Uterus (tissue), 3 donors: ENCODE measurements at regions not wholly inside any gene's neighbourhood (a gene's known extent, or its start where the extent isn't known, plus 50 kb on each side); places are given as distances from the start of the nearest gene placed in this dataset.
"Not testable (repeated sequence)": the region's sequence is repeated elsewhere in the genome, so short reads cannot be mapped to it uniquely, and the experiment has no call there.

Experiments
- DNase-seq, 2 donors: peaks; one replicate each; pipeline ENCODE4 v3.0.0-alpha.2; 2019 to 2020
- H3K27ac ChIP-seq, 2 donors: fragments of 200-600 bp; sonication (generic); 1 replicate in 1 of 2; 2 replicates in 1 of 2; pipeline ENCODE4 v1.5.1; 2016 to 2018
- H3K27me3 ChIP-seq, 2 donors: fragments of 200-600 bp; sonication (generic); one replicate each; pipeline ENCODE4 v1.5.1; 2018 to 2019; ENCODE audit warnings: control low read depth in 1 of 2
- H3K36me3 ChIP-seq, 2 donors: fragments of 200-600 bp; sonication (generic); one replicate each; pipeline ENCODE4 v1.5.1; 2019; ENCODE audit warnings: control low read depth in 1 of 2
- H3K4me1 ChIP-seq, 2 donors: fragments of 200-600 bp; sonication (generic); one replicate each; pipeline ENCODE4 v1.5.1; 2018 to 2019; ENCODE audit warnings: control low read depth in 1 of 2
- H3K4me3 ChIP-seq, 2 donors: fragments of 200-600 bp; sonication (generic); 1 replicate in 1 of 2; 2 replicates in 1 of 2; pipeline ENCODE4 v1.5.1; 2018 to 2019; ENCODE audit warnings: mild to moderate bottlenecking in 1 of 2
- H3K9me3 ChIP-seq, 2 donors: fragments of 200-600 bp; sonication (generic); one replicate each; pipeline ENCODE4 v1.5.1; 2019; ENCODE audit warnings: control low read depth in 1 of 2
- CTCF ChIP-seq, 4 experiments: fragments of 200-600 bp in 2 of 4; fragments of 450-650 bp in 2 of 4; sonication (generic) in 2 of 4; IDR thresholded peaks; one replicate each; pipeline ENCODE4 v1.5.1; 2016 to 2019; ENCODE audit warnings: antibody characterized with exemption in 4 of 4, mild to moderate bottlenecking in 2 of 4, moderate library complexity in 1 of 4
- POLR2A ChIP-seq, 2 donors: fragments of 450-650 bp; IDR thresholded peaks; one replicate each; pipeline ENCODE4 v1.6.1; 2016; ENCODE audit warnings: antibody characterized with exemption in 2 of 2, mild to moderate bottlenecking in 1 of 2, moderate library complexity in 1 of 2
- intact Hi-C: fragments of 100-400 bp; cut with DNase I; formaldehyde crosslinking; loops from one replicate; pipeline ENCODE4 v1.15.1; 2023; ENCODE audit warnings: low total_unique reads
- donor health status: DM: yes; HTN: yes; CAD: no.

GRCh38 chr3:102036017-102036416, 186.7 kb downstream of the NFKBIZ start:
- intact Hi-C loops, result no loop called here
- TF ChIP-seq POLR2A (IDR thresholded peaks at IDR 0.05) (no peak), CTCF (IDR thresholded peaks at IDR 0.05) (no peak)
- Histone ChIP-seq H3K36me3 (no peaks in the 10 kb centered on the region), H3K9me3 (no peaks in the 10 kb centered on the region), H3K27me3 (no peaks in the 10 kb centered on the region), H3K4me3 (no peak overlapping the region), H3K27ac (no peak overlapping the region), H3K4me1 (no peaks in the 10 kb centered on the region)
- DNase-seq, result no peak

- no peaks in the 10 kb centered on the region for H3K36me3 ChIP-seq
- no peak overlapping the region for H3K4me3 ChIP-seq
- no peaks in the 10 kb centered on the region for H3K4me1 ChIP-seq
- DNase-seq, result no peak
- H3K27me3 ChIP-seq, result no peaks in the 10 kb centered on the region
- TF ChIP-seq POLR2A (IDR thresholded peaks at IDR 0.05) (no peak), CTCF (IDR thresholded peaks at IDR 0.05) (no peak)
- no peaks in the 10 kb centered on the region for H3K9me3 ChIP-seq
- H3K27ac ChIP-seq, result no peak overlapping the region
- intact Hi-C loops, result no loop called here
These were observed 187.2 kb downstream of the NFKBIZ start for GRCh38 chr3:102036472-102036871.

- no peaks in the 10 kb centered on the region for H3K4me1 ChIP-seq
- no peaks in the 10 kb centered on the region for H3K9me3 ChIP-seq
- intact Hi-C loops, result no loop called here
- no peaks in the 10 kb centered on the region for H3K27me3 ChIP-seq
- H3K36me3 ChIP-seq, result no peaks in the 10 kb centered on the region
- DNase-seq, result no peak
- TF ChIP-seq CTCF (IDR thresholded peaks at IDR 0.05), result no peak
- no peak for TF ChIP-seq POLR2A (IDR thresholded peaks at IDR 0.05)
- H3K4me3 ChIP-seq, result no peak overlapping the region
- no peak overlapping the region for H3K27ac ChIP-seq
These were observed 187.9 kb downstream of the NFKBIZ start for GRCh38 chr3:102037209-102037608.

GRCh38 chr3:102037791-102038190, 188.5 kb downstream of the NFKBIZ start:
- Histone ChIP-seq H3K36me3 (no peaks in the 10 kb centered on the region), H3K27ac (no peak overlapping the region), H3K4me1 (no peaks in the 10 kb centered on the region), H3K9me3 (no peaks in the 10 kb centered on the region), H3K4me3 (no peak overlapping the region), H3K27me3 (no peaks in the 10 kb centered on the region)
- TF ChIP-seq POLR2A (IDR thresholded peaks at IDR 0.05) (no peak), CTCF (IDR thresholded peaks at IDR 0.05) (no peak)
- no peak for DNase-seq
- intact Hi-C loops, result no loop called here

GRCh38 chr3:102038477-102039142, 189.3 kb downstream of the NFKBIZ start:
- no peak overlapping the region for H3K4me3 ChIP-seq
- intact Hi-C loops, result no loop called here
- no peaks in the 10 kb centered on the region for H3K4me1 ChIP-seq
- no peak overlapping the region for H3K27ac ChIP-seq
- no peaks in the 10 kb centered on the region for H3K36me3 ChIP-seq
- no peaks in the 10 kb centered on the region for H3K9me3 ChIP-seq
- no peak for DNase-seq
- TF ChIP-seq CTCF (IDR thresholded peaks at IDR 0.05) (no peak), POLR2A (IDR thresholded peaks at IDR 0.05) (no peak)
- H3K27me3 ChIP-seq, result no peaks in the 10 kb centered on the region

- intact Hi-C loops, DNase-seq, H3K36me3 ChIP-seq, H3K4me3 ChIP-seq, H3K27ac ChIP-seq, H3K27me3 ChIP-seq, H3K4me1 ChIP-seq, H3K9me3 ChIP-seq: not testable (repeated sequence)
These were observed 190.8 kb downstream of the NFKBIZ start for GRCh38 chr3:102040144-102040543.
